ENCODE measurements at regions not wholly inside any gene's neighbourhood (a gene's known extent, or its start where the extent isn't known, plus 50 kb on each side); places are given as distances from the start of the nearest gene placed in this dataset.

- Mint-ChIP-seq H3K27me3 (no peaks in the 10 kb centered on the region), H3K9me3 (ENCODE audit: low read depth) (peaks cover 3% of the 10 kb centered on the region), H3K4me3 (ENCODE audit: low read depth) (no peak overlapping the region), H3K4me1 (ENCODE audit: low read depth) (no peaks in the 10 kb centered on the region), H3K36me3 (ENCODE audit: insufficient read depth) (no peaks in the 10 kb centered on the region), H3K27ac (no peak overlapping the region)
- TF ChIP-seq CTCF (IDR thresholded peaks at IDR 0.05; ENCODE audit: unreplicated experiment): no peak
- no peak for DNase-seq (ENCODE audit: low spot score, unreplicated experiment)
These were observed 183.0 kb upstream of the KCND2 start for GRCh38 chr7:120089968-120090367.

- no peak overlapping the region for H3K4me3 Mint-ChIP-seq (ENCODE audit: low read depth)
- H3K4me1 Mint-ChIP-seq (ENCODE audit: low read depth): no peaks in the 10 kb centered on the region
- H3K36me3 Mint-ChIP-seq (ENCODE audit: insufficient read depth): no peaks in the 10 kb centered on the region
- no peak overlapping the region for H3K27ac Mint-ChIP-seq
- no peak for TF ChIP-seq CTCF (IDR thresholded peaks at IDR 0.05; ENCODE audit: unreplicated experiment)
- H3K27me3 Mint-ChIP-seq: no peaks in the 10 kb centered on the region
- H3K9me3 Mint-ChIP-seq (ENCODE audit: low read depth): no peaks in the 10 kb centered on the region
- no peak for DNase-seq (ENCODE audit: low spot score, unreplicated experiment)
These were observed 181.2 kb upstream of the KCND2 start for GRCh38 chr7:120091807-120092206.

- no peak overlapping the region for H3K4me3 Mint-ChIP-seq (ENCODE audit: low read depth)
- no peaks in the 10 kb centered on the region for H3K4me1 Mint-ChIP-seq (ENCODE audit: low read depth)
- H3K27ac Mint-ChIP-seq: no peak overlapping the region
- no peaks in the 10 kb centered on the region for H3K36me3 Mint-ChIP-seq (ENCODE audit: insufficient read depth)
- DNase-seq (ENCODE audit: low spot score, unreplicated experiment): no peak
- H3K27me3 Mint-ChIP-seq: no peaks in the 10 kb centered on the region
- TF ChIP-seq CTCF (IDR thresholded peaks at IDR 0.05; ENCODE audit: unreplicated experiment): no peak
- H3K9me3 Mint-ChIP-seq (ENCODE audit: low read depth): no peaks in the 10 kb centered on the region
These were observed 176.0 kb upstream of the KCND2 start for GRCh38 chr7:120097020-120097419.

- H3K4me1 Mint-ChIP-seq (ENCODE audit: low read depth): no peaks in the 10 kb centered on the region
- H3K9me3 Mint-ChIP-seq (ENCODE audit: low read depth): no peaks in the 10 kb centered on the region
- no peak overlapping the region for H3K4me3 Mint-ChIP-seq (ENCODE audit: low read depth)
- no peaks in the 10 kb centered on the region for H3K36me3 Mint-ChIP-seq (ENCODE audit: insufficient read depth)
- no peak for TF ChIP-seq CTCF (IDR thresholded peaks at IDR 0.05; ENCODE audit: unreplicated experiment)
- no peak overlapping the region for H3K27ac Mint-ChIP-seq
- no peaks in the 10 kb centered on the region for H3K27me3 Mint-ChIP-seq
- DNase-seq (ENCODE audit: low spot score, unreplicated experiment): no peak
These were observed 175.2 kb upstream of the KCND2 start for GRCh38 chr7:120097774-120098173.

- no peaks in the 10 kb centered on the region for H3K27me3 Mint-ChIP-seq
- peaks cover 22% of the 10 kb centered on the region for H3K9me3 Mint-ChIP-seq (ENCODE audit: low read depth)
- no peak for DNase-seq (ENCODE audit: low spot score, unreplicated experiment)
- no peak for TF ChIP-seq CTCF (IDR thresholded peaks at IDR 0.05; ENCODE audit: unreplicated experiment)
- no peak overlapping the region for H3K4me3 Mint-ChIP-seq (ENCODE audit: low read depth)
- no peaks in the 10 kb centered on the region for H3K36me3 Mint-ChIP-seq (ENCODE audit: insufficient read depth)
- no peak overlapping the region for H3K27ac Mint-ChIP-seq
- no peaks in the 10 kb centered on the region for H3K4me1 Mint-ChIP-seq (ENCODE audit: low read depth)
These were observed 164.6 kb upstream of the KCND2 start for GRCh38 chr7:120108376-120108775.
